Activated CD8-positive, alpha-beta T cell treated with anti-CD3 and anti-CD28 coated beads, Interleukin-2, amount 10 ng/mL, durations not matched to agents 7 days and 5 days (primary cell): ENCODE measurements at regions not wholly inside any gene's neighbourhood (a gene's known extent, or its start where the extent isn't known, plus 50 kb on each side); places are given as distances from the start of the nearest gene placed in this dataset.

Experiments used
- ATAC-seq: fragments of 150-1000 bp; cut with Tn5 transposase; one replicate; pipeline ENCODE4 v1.10.0; 2021; ENCODE audit warnings: moderate library complexity
- CTCF ChIA-PET: fragments of 350-600 bp; sonication (Branson Sonifier 250); formaldehyde crosslinking; loops from one replicate; lab custom pipeline; 2021; ENCODE audit warnings: antibody characterized with exemption; lab: Charles Lee
- POLR2A ChIA-PET: fragments of 350-600 bp; sonication (Branson Sonifier 250); formaldehyde crosslinking; loops from one replicate; lab custom pipeline; 2021; ENCODE audit warnings: antibody characterized with exemption; lab: Charles Lee
- DNase-seq: peaks from one replicate; pipeline ENCODE4 v3.0.0-alpha.2; 2020
- H3K27ac Mint-ChIP-seq: one replicate; pipeline ENCODE4 v1.8.0; 2021; ENCODE audit warnings: mild to moderate bottlenecking, mixed read lengths
- H3K27me3 Mint-ChIP-seq: one replicate; pipeline ENCODE4 v1.8.0; 2021; ENCODE audit warnings: low read depth, mixed read lengths
- H3K36me3 Mint-ChIP-seq: one replicate; pipeline ENCODE4 v1.8.0; 2021; ENCODE audit warnings: low read depth, mixed read lengths
- H3K4me1 Mint-ChIP-seq: one replicate; pipeline ENCODE4 v1.8.0; 2021; ENCODE audit warnings: low read depth, mixed read lengths
- H3K4me3 Mint-ChIP-seq: one replicate; pipeline ENCODE4 v1.8.0; 2021; ENCODE audit warnings: mild to moderate bottlenecking, mixed read lengths
- H3K9me3 Mint-ChIP-seq: one replicate; pipeline ENCODE4 v1.8.0; 2022; ENCODE audit warnings: mixed read lengths; ENCODE audit not compliant: insufficient read depth

- H3K4me3 Mint-ChIP-seq: no peak overlapping the region
- ChIA-PET POLR2A (no interaction called here), CTCF (interaction anchor here (1.0 kb wide), 1 partner anchor 26 kb away, joined by 3 read pairs; no protein-coding TSS in a partner anchor)
- H3K4me1 Mint-ChIP-seq: no peaks in the 10 kb centered on the region
- H3K9me3 Mint-ChIP-seq: no peaks in the 10 kb centered on the region
- no peaks in the 10 kb centered on the region for H3K27me3 Mint-ChIP-seq
- no peak for ATAC-seq
- no peak overlapping the region for H3K27ac Mint-ChIP-seq
- no peak for DNase-seq
- H3K36me3 Mint-ChIP-seq: no peaks in the 10 kb centered on the region
These were observed 373.7 kb upstream of the RGMA start for GRCh38 chr15:93462690-93463089.

- DNase-seq: no peak
- H3K4me1 Mint-ChIP-seq: no peaks in the 10 kb centered on the region
- POLR2A ChIA-PET: no interaction called here
- H3K4me3 Mint-ChIP-seq: no peak overlapping the region
- no peak for ATAC-seq
- H3K27me3 Mint-ChIP-seq: no peaks in the 10 kb centered on the region
- H3K36me3 Mint-ChIP-seq: no peaks in the 10 kb centered on the region
- CTCF ChIA-PET: no interaction called here
- no peak overlapping the region for H3K27ac Mint-ChIP-seq
- no peaks in the 10 kb centered on the region for H3K9me3 Mint-ChIP-seq
These were observed 371.7 kb upstream of the RGMA start for GRCh38 chr15:93460717-93461116.

- DNase-seq (no peak), ATAC-seq (no peak)
- Mint-ChIP-seq H3K27ac (no peak overlapping the region), H3K4me3 (no peak overlapping the region), H3K9me3 (no peaks in the 10 kb centered on the region), H3K36me3 (no peaks in the 10 kb centered on the region), H3K27me3 (no peaks in the 10 kb centered on the region), H3K4me1 (no peaks in the 10 kb centered on the region)
- ChIA-PET POLR2A (no interaction called here), CTCF (no interaction called here)
These were observed 370.4 kb upstream of the RGMA start for GRCh38 chr15:93459396-93459795.

GRCh38 chr15:93458597-93458996 lies 369.6 kb upstream of the RGMA start:
- POLR2A ChIA-PET: no interaction called here
- Mint-ChIP-seq H3K9me3 (no peaks in the 10 kb centered on the region), H3K4me1 (no peaks in the 10 kb centered on the region), H3K27ac (no peak overlapping the region), H3K4me3 (no peak overlapping the region), H3K27me3 (no peaks in the 10 kb centered on the region), H3K36me3 (no peaks in the 10 kb centered on the region)
- no peak for DNase-seq
- CTCF ChIA-PET: interaction anchor here (0.6 kb wide), 1 partner anchor 11 kb away, joined by 3 read pairs; no protein-coding TSS in a partner anchor
- ATAC-seq: no peak

- Mint-ChIP-seq H3K27me3 (peaks cover 1% of the 10 kb centered on the region), H3K27ac (no peak overlapping the region), H3K4me1 (no peaks in the 10 kb centered on the region), H3K36me3 (no peaks in the 10 kb centered on the region), H3K4me3 (no peak overlapping the region), H3K9me3 (no peaks in the 10 kb centered on the region)
- DNase-seq (no peak), ATAC-seq (no peak)
- POLR2A ChIA-PET: no interaction called here
- CTCF ChIA-PET: no interaction called here
These were observed 365.8 kb upstream of the RGMA start for GRCh38 chr15:93454788-93455187.

GRCh38 chr15:93452537-93453211 lies 363.7 kb upstream of the RGMA start:
- Mint-ChIP-seq H3K4me1 (no peaks in the 10 kb centered on the region), H3K27me3 (peaks cover 1% of the 10 kb centered on the region), H3K27ac (no peak overlapping the region), H3K9me3 (no peaks in the 10 kb centered on the region), H3K36me3 (no peaks in the 10 kb centered on the region), H3K4me3 (no peak overlapping the region)
- no peak for ATAC-seq
- ChIA-PET CTCF (no interaction called here), POLR2A (no interaction called here)
- DNase-seq: no peak

GRCh38 chr15:93451822-93452221 lies 362.8 kb upstream of the RGMA start:
- no peak overlapping the region for H3K27ac Mint-ChIP-seq
- no peak for ATAC-seq
- DNase-seq: no peak
- peaks cover 1% of the 10 kb centered on the region for H3K27me3 Mint-ChIP-seq
- H3K4me3 Mint-ChIP-seq: no peak overlapping the region
- ChIA-PET CTCF (no interaction called here), POLR2A (no interaction called here)
- H3K36me3 Mint-ChIP-seq: no peaks in the 10 kb centered on the region
- H3K9me3 Mint-ChIP-seq: no peaks in the 10 kb centered on the region
- H3K4me1 Mint-ChIP-seq: no peaks in the 10 kb centered on the region

GRCh38 chr15:93451265-93451664 lies 362.3 kb upstream of the RGMA start:
- H3K9me3 Mint-ChIP-seq: no peaks in the 10 kb centered on the region

GRCh38 chr15:93449798-93450197 lies 360.8 kb upstream of the RGMA start:
- Mint-ChIP-seq H3K4me1 (no peaks in the 10 kb centered on the region), H3K9me3 (no peaks in the 10 kb centered on the region), H3K36me3 (no peaks in the 10 kb centered on the region), H3K27ac (no peak overlapping the region), H3K4me3 (no peak overlapping the region), H3K27me3 (peaks cover 1% of the 10 kb centered on the region)
- ATAC-seq: no peak
- no peak for DNase-seq
- ChIA-PET CTCF (no interaction called here), POLR2A (no interaction called here)

More at GRCh38 chr15:93451265-93451664, 362.3 kb upstream of the RGMA start:
- ChIA-PET POLR2A (no interaction called here), CTCF (no interaction called here)
- H3K4me1 Mint-ChIP-seq: no peaks in the 10 kb centered on the region
- no peak overlapping the region for H3K4me3 Mint-ChIP-seq
- H3K36me3 Mint-ChIP-seq: no peaks in the 10 kb centered on the region
- peaks cover 1% of the 10 kb centered on the region for H3K27me3 Mint-ChIP-seq
- ATAC-seq (no peak), DNase-seq (no peak)
- no peak overlapping the region for H3K27ac Mint-ChIP-seq

- Mint-ChIP-seq H3K9me3 (no peaks in the 10 kb centered on the region), H3K27me3 (peaks cover 5% of the 10 kb centered on the region), H3K4me3 (no peak overlapping the region), H3K27ac (no peak overlapping the region), H3K36me3 (no peaks in the 10 kb centered on the region), H3K4me1 (no peaks in the 10 kb centered on the region)
- DNase-seq: no peak
- POLR2A ChIA-PET: no interaction called here
- ATAC-seq: no peak
- CTCF ChIA-PET: no interaction called here
These were observed 349.3 kb upstream of the RGMA start for GRCh38 chr15:93438310-93438709.

GRCh38 chr15:93432474-93432873 lies 343.5 kb upstream of the RGMA start:
- Mint-ChIP-seq H3K36me3 (no peaks in the 10 kb centered on the region), H3K27ac (no peak overlapping the region), H3K4me3 (no peak overlapping the region), H3K27me3 (no peaks in the 10 kb centered on the region), H3K9me3 (no peaks in the 10 kb centered on the region), H3K4me1 (no peaks in the 10 kb centered on the region)
- ChIA-PET CTCF (no interaction called here), POLR2A (no interaction called here)
- DNase-seq (no peak), ATAC-seq (no peak)

- Mint-ChIP-seq H3K9me3 (no peaks in the 10 kb centered on the region), H3K4me3 (no peak overlapping the region), H3K27ac (no peak overlapping the region), H3K4me1 (no peaks in the 10 kb centered on the region), H3K27me3 (no peaks in the 10 kb centered on the region), H3K36me3 (no peaks in the 10 kb centered on the region)
- ChIA-PET CTCF (interaction anchor here (0.6 kb wide), 1 partner anchor 1688 kb away, joined by 3 read pairs; no protein-coding TSS in a partner anchor), POLR2A (no interaction called here)
- DNase-seq: no peak
- no peak for ATAC-seq
These were observed 339.9 kb upstream of the RGMA start for GRCh38 chr15:93428807-93429351.
